ENCODE measurements at regions not wholly inside any gene's neighbourhood (a gene's known extent, or its start where the extent isn't known, plus 50 kb on each side); places are given as distances from the start of the nearest gene placed in this dataset.

- TF ChIP-seq CTCF (IDR thresholded peaks at IDR 0.05; ENCODE audit: poor library complexity): no peak
- no peak for TF ChIP-seq EZH2phosphoT487 (IDR thresholded peaks at IDR 0.05; ENCODE audit: low read depth, severe bottlenecking, unreplicated experiment)
- TF ChIP-seq EZH2 (IDR thresholded peaks at IDR 0.05; ENCODE audit: borderline replicate concordance): no peak
- H2AFZ ChIP-seq: no peak overlapping the region
- no peaks in the 10 kb centered on the region for H3K27me3 ChIP-seq
- no peak overlapping the region for H3K27ac ChIP-seq
- no peak for DNase-seq (ENCODE audit: low spot score)
- no peak overlapping the region for H3K4me2 ChIP-seq
- H4K20me1 ChIP-seq (ENCODE audit: insufficient read depth, poor library complexity, severe bottlenecking): no peaks in the 10 kb centered on the region
- no peak overlapping the region for H3K4me3 ChIP-seq
- no peaks in the 10 kb centered on the region for H3K79me2 ChIP-seq
- no peaks in the 10 kb centered on the region for H3K36me3 ChIP-seq (replicated peaks; ENCODE audit: insufficient read depth, low read depth)
- no peaks in the 10 kb centered on the region for H3K9me3 ChIP-seq (ENCODE audit: low read depth)
- H3K4me1 ChIP-seq (ENCODE audit: insufficient read depth): peaks cover 20% of the 10 kb centered on the region
- no peaks in the 10 kb centered on the region for H3K9me2 ChIP-seq (replicated peaks; ENCODE audit: insufficient read depth)
- 73% methylated on average over 3 of the region's 3 CpGs for WGBS (ENCODE audit: low lambda C conversion rate, missing lambda C conversion rate)
Observed at GRCh38 chr15:70169147-70169546, 71.4 kb upstream of the TLE3 start.

- 65% methylated on average over 3 of the region's 3 CpGs for WGBS (ENCODE audit: low lambda C conversion rate, missing lambda C conversion rate)
- TF ChIP-seq EZH2 (IDR thresholded peaks at IDR 0.05; ENCODE audit: borderline replicate concordance): no peak
- no peak for TF ChIP-seq EZH2phosphoT487 (IDR thresholded peaks at IDR 0.05; ENCODE audit: low read depth, severe bottlenecking, unreplicated experiment)
- no peak for TF ChIP-seq CTCF (IDR thresholded peaks at IDR 0.05; ENCODE audit: poor library complexity)
- Histone ChIP-seq H3K79me2 (no peaks in the 10 kb centered on the region), H2AFZ (no peak overlapping the region), H3K9me2 (replicated peaks; ENCODE audit: insufficient read depth) (no peaks in the 10 kb centered on the region), H4K20me1 (ENCODE audit: insufficient read depth, poor library complexity, severe bottlenecking) (no peaks in the 10 kb centered on the region), H3K4me3 (no peak overlapping the region), H3K36me3 (replicated peaks; ENCODE audit: insufficient read depth, low read depth) (no peaks in the 10 kb centered on the region), H3K4me1 (ENCODE audit: insufficient read depth) (peaks cover 20% of the 10 kb centered on the region), H3K4me2 (no peak overlapping the region), H3K27me3 (no peaks in the 10 kb centered on the region), H3K27ac (no peak overlapping the region), H3K9me3 (ENCODE audit: low read depth) (no peaks in the 10 kb centered on the region)
- no peak for DNase-seq (ENCODE audit: low spot score)
Observed at GRCh38 chr15:70167155-70167554, 69.4 kb upstream of the TLE3 start.

GRCh38 chr15:70166506-70167087 is 68.9 kb upstream of the TLE3 start:
- H3K4me1 ChIP-seq (ENCODE audit: insufficient read depth): peaks cover 17% of the 10 kb centered on the region
- no peaks in the 10 kb centered on the region for H3K27me3 ChIP-seq
- no peaks in the 10 kb centered on the region for H3K9me2 ChIP-seq (replicated peaks; ENCODE audit: insufficient read depth)
- no peaks in the 10 kb centered on the region for H3K9me3 ChIP-seq (ENCODE audit: low read depth)
- H3K79me2 ChIP-seq: no peaks in the 10 kb centered on the region
- H4K20me1 ChIP-seq (ENCODE audit: insufficient read depth, poor library complexity, severe bottlenecking): no peaks in the 10 kb centered on the region
- no peak overlapping the region for H3K4me2 ChIP-seq
- no peak for TF ChIP-seq CTCF (IDR thresholded peaks at IDR 0.05; ENCODE audit: poor library complexity)
- TF ChIP-seq EZH2phosphoT487 (IDR thresholded peaks at IDR 0.05; ENCODE audit: low read depth, severe bottlenecking, unreplicated experiment): no peak
- no peak for TF ChIP-seq EZH2 (IDR thresholded peaks at IDR 0.05; ENCODE audit: borderline replicate concordance)
- H2AFZ ChIP-seq: no peak overlapping the region
- no peak for DNase-seq (ENCODE audit: low spot score)
- H3K4me3 ChIP-seq: no peak overlapping the region
- 91% methylated on average over 13 of the region's 13 CpGs for WGBS (ENCODE audit: low lambda C conversion rate, missing lambda C conversion rate)
- H3K36me3 ChIP-seq (replicated peaks; ENCODE audit: insufficient read depth, low read depth): no peaks in the 10 kb centered on the region
- H3K27ac ChIP-seq: no peak overlapping the region

Measured in hepatocyte (in vitro differentiated cells).